ENCODE measurements at regions not wholly inside any gene's neighbourhood (a gene's known extent, or its start where the extent isn't known, plus 50 kb on each side); places are given as distances from the start of the nearest gene placed in this dataset.

DNA sequence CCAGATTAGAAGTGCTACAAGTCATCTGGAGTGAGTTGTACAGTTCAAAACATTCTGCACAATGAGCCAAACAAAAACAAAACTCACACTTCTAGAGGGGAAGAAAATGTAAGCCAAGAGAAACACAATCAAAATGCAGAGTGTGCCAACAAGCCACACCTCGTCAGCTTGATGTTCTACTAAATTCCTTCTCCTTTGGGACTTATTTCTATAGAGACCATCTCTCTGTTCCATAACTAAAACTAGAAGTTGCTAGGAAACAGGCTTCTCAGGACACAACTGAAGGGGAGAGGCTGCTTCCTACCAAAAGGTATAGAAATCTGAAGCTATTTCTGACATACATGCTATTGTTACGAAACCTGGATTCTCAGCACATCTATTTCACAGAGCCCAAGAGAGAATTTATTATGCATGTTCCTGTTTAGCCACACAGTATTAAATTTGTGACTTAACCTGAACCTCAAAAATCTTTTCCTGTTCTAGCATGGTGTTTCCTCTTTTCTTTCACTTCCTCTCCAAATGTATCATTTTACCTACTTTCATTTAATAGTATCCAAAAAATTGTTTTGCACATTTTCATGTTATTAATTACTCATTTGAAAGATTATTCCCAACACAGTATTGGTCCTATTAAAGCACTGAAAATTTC is 211.4 kb upstream of the CCDC150 start:
- no peaks in the 10 kb centered on the region for H3K36me3 Mint-ChIP-seq (ENCODE audit: insufficient read depth in 1 of 3, low read depth in 3 of 3)
- Histone ChIP-seq H4K5ac (ENCODE audit: insufficient read length, low read depth, low read length) (no peak overlapping the region), H2BK5ac (ENCODE audit: insufficient read length, low read length) (no peak overlapping the region), H3K9me3 (ENCODE audit: control insufficient read depth, low read depth, low read length) (no peaks in the 10 kb centered on the region), H3K4ac (ENCODE audit: low read depth, low read length) (no peak overlapping the region), H3K9ac (ENCODE audit: extremely low read depth, insufficient read length, low read length) (no peak overlapping the region), H3K23me2 (ENCODE audit: insufficient read length, low read depth, low read length, poor library complexity, severe bottlenecking) (no peaks in the 10 kb centered on the region), H3K79me1 (ENCODE audit: insufficient read depth, low read depth, low read length, poor library complexity, severe bottlenecking) (no peaks in the 10 kb centered on the region), H3K4me1 (ENCODE audit: insufficient read depth, low read length) (no peaks in the 10 kb centered on the region), H2BK12ac (ENCODE audit: insufficient read length, low read depth, low read length) (no peak overlapping the region), H3K4me2 (ENCODE audit: insufficient read depth, insufficient read length, low read length) (no peak overlapping the region), H2AK5ac (ENCODE audit: insufficient read length, low read length) (no peak overlapping the region), H3K79me2 (ENCODE audit: insufficient read depth, low read length) (no peaks in the 10 kb centered on the region), H2BK20ac (ENCODE audit: low read depth, low read length, poor library complexity, severe bottlenecking) (no peak overlapping the region), H2BK120ac (ENCODE audit: low read depth, low read length, poor library complexity, severe bottlenecking) (no peak overlapping the region), H2AFZ (ENCODE audit: low read length) (no peak overlapping the region), H4K20me1 (ENCODE audit: control insufficient read depth, insufficient read depth, insufficient read length) (no peaks in the 10 kb centered on the region), H3K27ac (ENCODE audit: insufficient read length, low read depth, low read length) (no peak overlapping the region), H3K14ac (ENCODE audit: insufficient read depth, low read length) (no peak overlapping the region), H3K27me3 (ENCODE audit: insufficient read depth, low read length) (no peaks in the 10 kb centered on the region), H4K8ac (replicated peaks; ENCODE audit: insufficient read length, low read depth, low read length) (no peak overlapping the region), H3K18ac (ENCODE audit: insufficient read length, low read depth, low read length) (no peak overlapping the region), H2BK15ac (ENCODE audit: low read depth, low read length) (no peak overlapping the region), H3T11ph (ENCODE audit: low read length) (no peak overlapping the region), H3K23ac (ENCODE audit: insufficient read length, low read depth, low read length) (no peak overlapping the region), H3K56ac (ENCODE audit: insufficient read length, low read depth, low read length) (no peak overlapping the region), H4K91ac (ENCODE audit: insufficient read length, low read depth, low read length) (no peak overlapping the region)
- H3K4me3 Mint-ChIP-seq, result no peak overlapping the region
- H3K9me3 Mint-ChIP-seq, result no peaks in the 10 kb centered on the region; a peak in 1 of 5 replicates
- DNase-seq, result no peak
- TF ChIP-seq, protein P1, sequence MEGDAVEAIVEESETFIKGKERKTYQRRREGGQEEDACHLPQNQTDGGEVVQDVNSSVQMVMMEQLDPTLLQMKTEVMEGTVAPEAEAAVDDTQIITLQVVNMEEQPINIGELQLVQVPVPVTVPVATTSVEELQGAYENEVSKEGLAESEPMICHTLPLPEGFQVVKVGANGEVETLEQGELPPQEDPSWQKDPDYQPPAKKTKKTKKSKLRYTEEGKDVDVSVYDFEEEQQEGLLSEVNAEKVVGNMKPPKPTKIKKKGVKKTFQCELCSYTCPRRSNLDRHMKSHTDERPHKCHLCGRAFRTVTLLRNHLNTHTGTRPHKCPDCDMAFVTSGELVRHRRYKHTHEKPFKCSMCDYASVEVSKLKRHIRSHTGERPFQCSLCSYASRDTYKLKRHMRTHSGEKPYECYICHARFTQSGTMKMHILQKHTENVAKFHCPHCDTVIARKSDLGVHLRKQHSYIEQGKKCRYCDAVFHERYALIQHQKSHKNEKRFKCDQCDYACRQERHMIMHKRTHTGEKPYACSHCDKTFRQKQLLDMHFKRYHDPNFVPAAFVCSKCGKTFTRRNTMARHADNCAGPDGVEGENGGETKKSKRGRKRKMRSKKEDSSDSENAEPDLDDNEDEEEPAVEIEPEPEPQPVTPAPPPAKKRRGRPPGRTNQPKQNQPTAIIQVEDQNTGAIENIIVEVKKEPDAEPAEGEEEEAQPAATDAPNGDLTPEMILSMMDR (conservative IDR thresholded peaks at IDR 0.05), result no peak
- H3K27ac Mint-ChIP-seq, result no peak overlapping the region
- no peaks in the 10 kb centered on the region for H3K27me3 Mint-ChIP-seq (ENCODE audit: low read depth)
- H3K4me1 Mint-ChIP-seq, result peaks cover 0 to 4% of the 10 kb centered on the region in 2 experiments; a peak in 1 of 4 replicates
- no CpG with 5 or more reads among the region's 2 CpGs for WGBS (ENCODE audit: extremely low coverage, insufficient read length, low lambda C conversion rate)

Measured in H9 (cell line).